ENCODE measurements at regions not wholly inside any gene's neighbourhood (a gene's known extent, or its start where the extent isn't known, plus 50 kb on each side); places are given as distances from the start of the nearest gene placed in this dataset.

DNA sequence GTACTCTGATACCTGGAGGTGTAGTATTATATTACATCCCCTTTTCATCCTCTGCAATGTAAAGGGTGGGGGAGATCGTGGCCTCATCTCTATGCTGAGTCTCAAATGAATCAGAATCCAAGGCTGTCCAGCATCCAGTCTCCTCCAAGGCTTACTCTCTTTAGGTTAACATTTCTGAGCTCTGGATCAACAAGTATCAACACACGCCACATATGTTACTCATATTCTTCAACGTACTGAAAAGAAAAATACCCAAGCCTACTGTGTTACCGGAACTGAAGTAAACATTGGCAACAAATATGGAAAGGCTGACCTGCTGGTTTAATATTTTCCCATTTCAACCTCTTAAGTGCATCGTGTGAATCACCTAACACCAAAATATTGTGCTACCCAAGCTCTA, 241.8 kb downstream of the GAS1 start:
- TF ChIP-seq, protein P1, sequence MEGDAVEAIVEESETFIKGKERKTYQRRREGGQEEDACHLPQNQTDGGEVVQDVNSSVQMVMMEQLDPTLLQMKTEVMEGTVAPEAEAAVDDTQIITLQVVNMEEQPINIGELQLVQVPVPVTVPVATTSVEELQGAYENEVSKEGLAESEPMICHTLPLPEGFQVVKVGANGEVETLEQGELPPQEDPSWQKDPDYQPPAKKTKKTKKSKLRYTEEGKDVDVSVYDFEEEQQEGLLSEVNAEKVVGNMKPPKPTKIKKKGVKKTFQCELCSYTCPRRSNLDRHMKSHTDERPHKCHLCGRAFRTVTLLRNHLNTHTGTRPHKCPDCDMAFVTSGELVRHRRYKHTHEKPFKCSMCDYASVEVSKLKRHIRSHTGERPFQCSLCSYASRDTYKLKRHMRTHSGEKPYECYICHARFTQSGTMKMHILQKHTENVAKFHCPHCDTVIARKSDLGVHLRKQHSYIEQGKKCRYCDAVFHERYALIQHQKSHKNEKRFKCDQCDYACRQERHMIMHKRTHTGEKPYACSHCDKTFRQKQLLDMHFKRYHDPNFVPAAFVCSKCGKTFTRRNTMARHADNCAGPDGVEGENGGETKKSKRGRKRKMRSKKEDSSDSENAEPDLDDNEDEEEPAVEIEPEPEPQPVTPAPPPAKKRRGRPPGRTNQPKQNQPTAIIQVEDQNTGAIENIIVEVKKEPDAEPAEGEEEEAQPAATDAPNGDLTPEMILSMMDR (IDR thresholded peaks at IDR 0.05), result no peak
- TF ChIP-seq EZH2phosphoT487 (IDR thresholded peaks at IDR 0.05; ENCODE audit: borderline replicate concordance, low read depth) (no peak), TCF12 (IDR thresholded peaks at IDR 0.05) (no peak), RAD21 (IDR thresholded peaks at IDR 0.05; ENCODE audit: low read length) (no peak), GABPA (IDR thresholded peaks at IDR 0.05; ENCODE audit: low read depth) (no peak), YY1 (IDR thresholded peaks at IDR 0.05; ENCODE audit: low read depth) (no peak), FOXJ3 (CRISPR knock-in tag; IDR thresholded peaks at IDR 0.05) (no peak), NFIC (IDR thresholded peaks at IDR 0.05; ENCODE audit: borderline replicate concordance) (no peak), MAX (IDR thresholded peaks at IDR 0.05; ENCODE audit: low read depth) (no peak)
- TF ChIP-seq, protein P2, sequence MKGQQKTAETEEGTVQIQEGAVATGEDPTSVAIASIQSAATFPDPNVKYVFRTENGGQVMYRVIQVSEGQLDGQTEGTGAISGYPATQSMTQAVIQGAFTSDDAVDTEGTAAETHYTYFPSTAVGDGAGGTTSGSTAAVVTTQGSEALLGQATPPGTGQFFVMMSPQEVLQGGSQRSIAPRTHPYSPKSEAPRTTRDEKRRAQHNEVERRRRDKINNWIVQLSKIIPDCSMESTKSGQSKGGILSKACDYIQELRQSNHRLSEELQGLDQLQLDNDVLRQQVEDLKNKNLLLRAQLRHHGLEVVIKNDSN (IDR thresholded peaks at IDR 0.05; ENCODE audit: borderline replicate concordance, low read depth), result no peak

All from SK-N-SH (cell line).